Skin epidermis (tissue), 12 donors: ENCODE measurements at regions not wholly inside any gene's neighbourhood (a gene's known extent, or its start where the extent isn't known, plus 50 kb on each side); places are given as distances from the start of the nearest gene placed in this dataset.

ENCODE experiments used
- H3K27ac ChIP-seq, 21 experiments: fragments of 200-600 bp; sonication (generic) in 11 of 21; one replicate each; pipeline ENCODE4 v1.5.0; 2020; ENCODE audit warnings: mild to moderate bottlenecking in 3 of 21, inconsistent platforms in 2 of 21, moderate library complexity in 2 of 21
- H3K4me3 ChIP-seq, 7 experiments: fragments of 200-600 bp; sonication (generic) in 2 of 7; one replicate each; pipeline ENCODE4 v1.5.0; 2020; ENCODE audit warnings: inconsistent platforms in 2 of 7, mild to moderate bottlenecking in 2 of 7, moderate library complexity in 1 of 7

DNA sequence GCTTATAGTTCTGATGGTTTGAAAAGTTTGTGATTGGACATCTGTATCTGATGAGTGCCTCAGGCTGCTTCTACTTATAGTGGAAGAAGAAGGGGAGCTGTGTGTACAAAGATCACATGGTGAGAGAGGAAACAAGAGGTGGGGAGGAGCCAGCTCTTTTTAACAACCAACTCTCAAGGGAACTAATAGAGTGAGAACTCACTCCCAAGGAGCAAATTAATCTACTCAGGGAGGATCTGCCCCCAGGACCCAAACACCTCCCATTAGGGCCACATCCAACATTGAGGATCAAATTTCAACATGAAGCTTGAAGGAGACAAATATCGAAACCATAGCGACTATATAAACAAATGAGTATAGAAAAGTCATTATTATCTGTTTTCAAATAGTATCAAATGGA is 64.7 kb upstream of the PRLR start:
- H3K27ac ChIP-seq, result no peak overlapping the region
- H3K4me3 ChIP-seq, result no peak overlapping the region

DNA sequence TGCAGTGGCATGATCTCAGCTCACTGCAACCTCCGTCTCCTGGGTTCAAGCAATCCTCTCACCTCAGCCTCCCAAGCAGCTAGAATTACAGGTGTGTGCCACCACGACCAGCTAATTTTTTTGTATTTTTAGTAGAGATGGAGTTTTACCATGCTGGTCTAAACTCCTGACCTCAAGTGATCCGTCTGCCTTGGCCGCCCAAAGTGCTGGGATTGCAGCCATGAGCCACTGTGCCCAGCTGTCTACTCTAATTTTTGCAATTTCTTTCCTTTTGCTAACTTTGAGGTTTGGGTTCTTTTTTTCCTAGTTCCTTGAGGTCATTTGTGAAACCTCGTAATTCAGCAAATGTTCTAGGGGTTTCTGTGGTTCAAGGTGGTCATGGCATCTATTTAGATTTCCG is 63.7 kb upstream of the PRLR start:
- no peak overlapping the region for H3K27ac ChIP-seq
- no peak overlapping the region for H3K4me3 ChIP-seq

DNA sequence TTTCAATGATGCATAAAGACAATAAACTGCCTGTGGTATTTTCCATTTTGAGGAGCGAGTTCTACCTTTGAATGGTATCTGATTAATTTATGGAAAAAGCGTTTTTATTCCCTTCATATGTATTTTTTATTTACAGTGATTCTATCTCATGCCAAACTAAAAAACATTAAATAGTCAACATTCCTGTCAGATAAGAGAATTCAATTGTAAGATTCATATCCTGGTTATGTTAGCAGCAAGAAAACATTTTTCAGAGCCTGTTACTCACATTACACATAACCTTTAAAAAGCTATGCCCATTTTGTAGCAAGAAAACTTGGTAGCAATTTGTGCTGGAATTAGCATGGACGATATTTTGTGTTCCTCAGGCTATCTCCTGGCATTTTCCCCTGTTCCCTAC is 55.1 kb upstream of the PRLR start:
- Histone ChIP-seq H3K27ac (no peak overlapping the region), H3K4me3 (no peak overlapping the region)

DNA sequence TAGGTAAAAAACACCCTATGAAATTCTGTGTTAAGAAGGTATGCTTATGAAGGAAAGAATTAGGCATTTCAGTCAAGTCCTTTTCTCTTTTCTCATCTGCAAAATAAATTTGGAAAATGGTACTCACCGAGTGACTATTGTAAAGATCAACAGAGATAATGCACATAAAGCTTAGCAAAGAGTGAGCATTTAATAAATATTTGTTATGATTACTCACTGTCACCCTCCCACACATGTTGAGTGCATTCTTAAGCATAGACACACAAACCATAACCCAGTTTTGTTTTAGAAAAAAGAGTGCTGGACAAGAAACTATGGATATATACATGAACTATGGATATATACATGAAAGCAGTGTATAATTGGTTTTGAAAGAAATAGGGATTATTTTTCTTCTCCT is 54.7 kb upstream of the PRLR start:
- Histone ChIP-seq H3K27ac (no peak overlapping the region), H3K4me3 (no peak overlapping the region)

DNA sequence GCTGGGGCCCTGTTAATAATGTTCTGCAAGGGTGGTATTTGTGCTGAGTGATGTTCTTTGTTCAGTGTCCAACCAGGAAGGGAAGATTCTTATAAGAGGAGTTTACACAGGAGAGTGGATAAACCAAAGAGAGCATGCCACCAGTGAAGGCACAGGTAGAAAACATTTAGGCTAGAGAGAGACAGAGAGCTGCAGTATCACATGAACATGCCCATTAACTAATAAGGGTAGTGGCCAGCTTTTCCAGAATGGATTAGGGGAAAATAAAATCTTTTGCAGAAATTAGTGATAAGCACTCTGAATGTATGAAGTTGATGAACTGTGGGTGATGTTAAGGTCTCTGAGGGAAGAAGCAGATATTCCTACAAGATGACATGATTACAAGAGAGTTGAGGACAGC is 54.1 kb upstream of the PRLR start:
- no peak overlapping the region for H3K4me3 ChIP-seq
- no peak overlapping the region for H3K27ac ChIP-seq

DNA sequence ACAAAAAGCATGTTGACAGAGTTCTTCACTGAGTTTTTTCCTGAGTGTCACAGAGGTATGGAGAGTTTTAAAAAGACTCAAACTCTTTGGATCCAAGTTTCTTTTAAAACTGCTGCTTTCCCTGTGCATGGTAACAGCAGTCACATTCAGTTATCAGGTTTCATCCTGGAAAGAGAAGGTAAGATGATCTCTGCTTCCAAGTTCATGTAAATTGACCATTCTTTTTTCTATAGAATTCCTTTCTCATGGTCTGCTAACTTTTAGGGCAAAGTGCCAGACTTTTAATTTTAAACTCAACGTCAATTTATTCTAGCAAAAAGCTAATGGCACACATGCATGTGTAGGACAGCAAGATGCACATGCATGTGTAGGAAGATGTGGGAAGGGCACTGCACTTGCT is 52.5 kb upstream of the PRLR start:
- H3K4me3 ChIP-seq, result no peak overlapping the region

DNA sequence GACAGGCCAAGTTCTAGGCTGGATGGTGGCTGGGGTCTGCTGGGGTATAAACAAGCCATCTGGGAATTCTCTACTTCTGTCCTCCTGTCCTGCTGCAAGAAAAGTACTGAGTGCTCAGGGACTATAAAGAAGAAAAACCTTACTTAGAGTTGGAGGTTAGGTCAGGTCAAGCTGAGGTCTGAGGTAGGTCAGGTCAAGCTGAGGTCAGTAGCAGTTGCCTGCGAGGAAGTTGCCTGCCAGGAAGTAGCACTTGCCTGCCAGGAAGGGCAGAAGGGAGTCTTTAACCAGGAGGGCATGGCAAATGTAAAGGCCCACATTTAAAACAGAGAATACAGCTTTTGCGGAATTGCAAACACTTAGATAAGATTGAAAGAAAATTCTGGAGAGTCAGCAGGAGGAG is 51.3 kb upstream of the PRLR start:
- Histone ChIP-seq H3K27ac (no peak overlapping the region), H3K4me3 (no peak overlapping the region)

More for the DNA sequence above, 52.5 kb upstream of the PRLR start:
- no peak overlapping the region for H3K27ac ChIP-seq
